Cardiac muscle cell (in vitro differentiated cells and primary cell): ENCODE measurements at regions not wholly inside any gene's neighbourhood (a gene's known extent, or its start where the extent isn't known, plus 50 kb on each side); places are given as distances from the start of the nearest gene placed in this dataset.

Experiments used
- DNase-seq, 2 donors: peaks; one replicate each; pipeline versions ENCODE4 v3.0.0 to v3.0.0-alpha.2; 2010 to 2017; ENCODE audit warnings: low read depth in 1 of 2, low spot score in 1 of 2
- H3K27ac ChIP-seq: fragments of 200-600 bp; sonication (generic); 2 replicates; pipeline ENCODE4 v1.5.1; 2016
- H3K27me3 ChIP-seq: fragments of 200-600 bp; sonication (generic); 2 replicates; pipeline ENCODE4 v1.6.0; 2016; ENCODE audit warnings: control low read depth
- H3K36me3 ChIP-seq: fragments of 200-600 bp; sonication (generic); 2 replicates; pipeline ENCODE4 v1.5.1; 2016; ENCODE audit warnings: control low read depth
- H3K4me1 ChIP-seq: fragments of 200-600 bp; sonication (generic); 2 replicates; pipeline ENCODE4 v1.8.1; 2017; ENCODE audit warnings: low read depth, mild to moderate bottlenecking, mixed run types
- H3K4me3 ChIP-seq: fragments of 200-600 bp; sonication (generic); 2 replicates; pipeline ENCODE4 v1.5.1; 2016; ENCODE audit warnings: mild to moderate bottlenecking
- H3K9me3 ChIP-seq: fragments of 200-600 bp; sonication (generic); 2 replicates; pipeline ENCODE4 v1.5.1; 2017; ENCODE audit warnings: low read depth, mild to moderate bottlenecking, control low read depth
- CTCF ChIP-seq: IDR thresholded peaks from 2 replicates; pipeline ENCODE4 v1.5.1; 2012; ENCODE audit warnings: low read depth, mild to moderate bottlenecking, low read length

GRCh38 chr10:6692856-6693255 lies 112.8 kb upstream of the PRKCQ start:
- H3K36me3 ChIP-seq = no peaks in the 10 kb centered on the region
- TF ChIP-seq CTCF = no peak
- no peaks in the 10 kb centered on the region for H3K9me3 ChIP-seq
- DNase-seq = no peak
- no peaks in the 10 kb centered on the region for H3K4me1 ChIP-seq
- H3K27me3 ChIP-seq = no peaks in the 10 kb centered on the region
- no peak overlapping the region for H3K27ac ChIP-seq
- no peak overlapping the region for H3K4me3 ChIP-seq

- TF ChIP-seq CTCF = no peak
- Histone ChIP-seq H3K27ac (no peak overlapping the region), H3K4me1 (no peaks in the 10 kb centered on the region), H3K4me3 (no peak overlapping the region), H3K27me3 (no peaks in the 10 kb centered on the region), H3K9me3 (no peaks in the 10 kb centered on the region), H3K36me3 (no peaks in the 10 kb centered on the region)
- no peak for DNase-seq
Observed at GRCh38 chr10:6692103-6692502, 112.0 kb upstream of the PRKCQ start.

GRCh38 chr10:6689036-6689435 lies 109.0 kb upstream of the PRKCQ start:
- no peak overlapping the region for H3K4me3 ChIP-seq
- no peaks in the 10 kb centered on the region for H3K9me3 ChIP-seq
- H3K36me3 ChIP-seq = no peaks in the 10 kb centered on the region
- no peaks in the 10 kb centered on the region for H3K4me1 ChIP-seq
- no peak for TF ChIP-seq CTCF
- H3K27me3 ChIP-seq = no peaks in the 10 kb centered on the region
- no peak for DNase-seq
- no peak overlapping the region for H3K27ac ChIP-seq

GRCh38 chr10:6680735-6681134 lies 100.7 kb upstream of the PRKCQ start:
- H3K36me3 ChIP-seq = no peaks in the 10 kb centered on the region
- H3K27me3 ChIP-seq = peaks cover 9% of the 10 kb centered on the region
- DNase-seq = no peak
- TF ChIP-seq CTCF = no peak
- no peaks in the 10 kb centered on the region for H3K4me1 ChIP-seq
- H3K9me3 ChIP-seq = no peaks in the 10 kb centered on the region
- no peak overlapping the region for H3K27ac ChIP-seq
- H3K4me3 ChIP-seq = no peak overlapping the region

GRCh38 chr10:6678956-6679355 lies 98.9 kb upstream of the PRKCQ start:
- Histone ChIP-seq H3K36me3 (no peaks in the 10 kb centered on the region), H3K27ac (no peak overlapping the region)

More at GRCh38 chr10:6678956-6679355, 98.9 kb upstream of the PRKCQ start:
- Histone ChIP-seq H3K4me3 (no peak overlapping the region), H3K4me1 (no peaks in the 10 kb centered on the region), H3K27me3 (peaks cover 9% of the 10 kb centered on the region), H3K9me3 (no peaks in the 10 kb centered on the region)
- no peak for DNase-seq
- TF ChIP-seq CTCF = no peak
